ENCODE measurements at regions not wholly inside any gene's neighbourhood (a gene's known extent, or its start where the extent isn't known, plus 50 kb on each side); places are given as distances from the start of the nearest gene placed in this dataset.

GRCh38 chr2:237181844-237182243 is 96.2 kb downstream of the COPS8 start:
- 62 to 73% methylated on average over 4 of the region's 4 CpGs for WGBS, 2 donors
- no peak for DNase-seq
- TF ChIP-seq CTCF (IDR thresholded peaks at IDR 0.05), result no peak
- no peak for TF ChIP-seq POLR2A (IDR thresholded peaks at IDR 0.05)
- intact Hi-C loops (cut with DNase I), result no loop called here
- no peaks in the 10 kb centered on the region for H3K36me3 ChIP-seq
- no peak overlapping the region for H3K27ac ChIP-seq
- H3K9me3 ChIP-seq, result no peaks in the 10 kb centered on the region
- H3K4me3 ChIP-seq (replicated peaks in 1 of 3), result no peak overlapping the region
- no peaks in the 10 kb centered on the region for H3K4me1 ChIP-seq
- H3K27me3 ChIP-seq, result no peaks in the 10 kb centered on the region

GRCh38 chr2:237182422-237183123 is 96.9 kb downstream of the COPS8 start:
- intact Hi-C loops (cut with DNase I), result no loop called here
- no peak overlapping the region for H3K4me3 ChIP-seq (replicated peaks in 1 of 3)
- TF ChIP-seq POLR2A (IDR thresholded peaks at IDR 0.05) (no peak), CTCF (IDR thresholded peaks at IDR 0.05) (no peak)
- no peaks in the 10 kb centered on the region for H3K36me3 ChIP-seq
- DNase-seq, result no peak
- H3K27ac ChIP-seq, result no peak overlapping the region
- no peaks in the 10 kb centered on the region for H3K27me3 ChIP-seq
- 84 to 88% methylated on average over 15 of the region's 15 CpGs for WGBS, 2 donors
- no peaks in the 10 kb centered on the region for H3K4me1 ChIP-seq
- H3K9me3 ChIP-seq, result no peaks in the 10 kb centered on the region

GRCh38 chr2:237184192-237184918 is 98.7 kb downstream of the COPS8 start:
- no peak for DNase-seq
- Histone ChIP-seq H3K4me1 (no peaks in the 10 kb centered on the region), H3K27ac (no peak overlapping the region)

GRCh38 chr2:237184919-237185552 is 99.3 kb downstream of the COPS8 start:
- 76 to 81% methylated on average over 9 of the region's 9 CpGs for WGBS, 2 donors
- H3K27me3 ChIP-seq, result no peaks in the 10 kb centered on the region
- H3K4me3 ChIP-seq (replicated peaks in 1 of 3), result no peak overlapping the region
- H3K9me3 ChIP-seq, result no peaks in the 10 kb centered on the region
- H3K27ac ChIP-seq, result no peak overlapping the region
- no peaks in the 10 kb centered on the region for H3K36me3 ChIP-seq
- no peak for TF ChIP-seq CTCF (IDR thresholded peaks at IDR 0.05)
- TF ChIP-seq POLR2A (IDR thresholded peaks at IDR 0.05), result no peak
- intact Hi-C loops (cut with DNase I), result no loop called here
- DNase-seq, result no peak
- H3K4me1 ChIP-seq, result no peaks in the 10 kb centered on the region

More at GRCh38 chr2:237184192-237184918, 98.7 kb downstream of the COPS8 start:
- 88 to 92% methylated on average over 14 of the region's 14 CpGs for WGBS, 2 donors
- Histone ChIP-seq H3K4me3 (replicated peaks in 1 of 3) (no peak overlapping the region), H3K36me3 (no peaks in the 10 kb centered on the region), H3K9me3 (no peaks in the 10 kb centered on the region), H3K27me3 (no peaks in the 10 kb centered on the region)
- intact Hi-C loops (cut with DNase I), result no loop called here
- no peak for TF ChIP-seq POLR2A (IDR thresholded peaks at IDR 0.05)
- no peak for TF ChIP-seq CTCF (IDR thresholded peaks at IDR 0.05)

GRCh38 chr2:237185553-237185925 is 99.8 kb downstream of the COPS8 start:
- TF ChIP-seq CTCF (IDR thresholded peaks at IDR 0.05) (no peak), POLR2A (IDR thresholded peaks at IDR 0.05) (no peak)
- DNase-seq, result no peak
- Histone ChIP-seq H3K27ac (no peak overlapping the region), H3K9me3 (no peaks in the 10 kb centered on the region), H3K4me3 (replicated peaks in 1 of 3) (no peak overlapping the region), H3K4me1 (no peaks in the 10 kb centered on the region), H3K27me3 (no peaks in the 10 kb centered on the region), H3K36me3 (no peaks in the 10 kb centered on the region)
- intact Hi-C loops (cut with DNase I), result no loop called here
- WGBS, 2 donors, result 79 to 84% methylated on average over 7 of the region's 7 CpGs
